ENCODE measurements at regions not wholly inside any gene's neighbourhood (a gene's known extent, or its start where the extent isn't known, plus 50 kb on each side); places are given as distances from the start of the nearest gene placed in this dataset.

DNA sequence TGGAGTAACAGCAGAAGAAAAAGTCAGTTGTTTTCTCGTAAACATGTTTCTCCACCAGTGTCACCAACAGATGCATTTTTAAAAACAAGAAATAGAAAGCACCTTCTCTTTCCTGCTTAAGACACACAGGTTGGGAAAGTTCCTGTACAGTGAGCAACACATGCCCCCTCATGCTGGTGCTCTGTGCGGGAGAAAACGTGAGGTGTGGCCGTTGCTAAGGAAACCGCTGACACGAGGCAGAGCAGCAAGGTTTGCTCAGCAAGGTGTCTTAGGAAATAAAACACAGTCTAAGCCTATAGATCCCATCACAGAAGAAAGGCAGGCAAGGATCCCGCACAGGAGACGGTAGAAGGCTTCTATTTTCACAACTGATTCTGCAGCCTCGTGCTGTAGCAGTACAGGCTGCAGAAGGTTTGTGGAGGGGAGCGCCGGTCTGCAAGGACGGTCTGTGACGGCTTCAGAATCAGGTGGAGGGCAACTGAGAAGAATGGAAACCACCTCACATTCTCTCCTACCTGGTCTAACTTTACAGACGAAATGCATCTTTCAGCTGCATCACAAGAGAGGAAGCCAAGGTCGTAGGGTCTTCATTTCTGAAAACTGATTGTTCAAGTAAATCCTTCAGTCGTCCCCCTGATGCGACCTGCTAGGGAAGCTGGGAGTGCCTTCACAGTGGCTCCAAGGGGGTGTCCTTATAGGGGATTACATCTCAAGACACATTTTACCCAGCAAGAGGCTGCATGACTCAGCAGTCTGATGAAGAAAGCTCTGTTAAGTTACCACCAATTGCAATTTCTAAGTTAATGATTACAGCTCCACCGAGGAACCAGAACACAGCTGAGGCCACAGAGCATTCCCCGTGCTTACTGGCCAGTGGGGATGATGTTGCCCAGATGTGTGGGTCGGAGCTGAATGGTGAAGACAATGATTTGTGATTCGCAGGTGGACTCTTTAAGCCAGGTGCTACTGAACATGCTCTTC is 150.7 kb upstream of the KLF14 start:
- Histone ChIP-seq H3K27ac (peak overlapping the region in 3 of 4 donors; percentile 48 to 97 (median 94)), H3K4me1 (peaks cover 0 to 90% (median 62%) of the 10 kb centered on the region in 4 donors), H3K4me3 (no peak overlapping the region), H3K36me3 (peaks cover 0 to 60% (median 20%) of the 10 kb centered on the region in 3 donors), H3K9me3 (no peaks in the 10 kb centered on the region), H3K27me3 (no peaks in the 10 kb centered on the region)
- WGBS, 2 donors, result 62 to 71% methylated on average over 21 of the region's 21 CpGs
- no peak for DNase-seq (ENCODE audit: low spot score in 2 of 2)
- TF ChIP-seq POLR2A (IDR thresholded peaks at IDR 0.05) (no peak), EP300 (IDR thresholded peaks at IDR 0.05) (no peak), CTCF (IDR thresholded peaks at IDR 0.05) (no peak)

DNA sequence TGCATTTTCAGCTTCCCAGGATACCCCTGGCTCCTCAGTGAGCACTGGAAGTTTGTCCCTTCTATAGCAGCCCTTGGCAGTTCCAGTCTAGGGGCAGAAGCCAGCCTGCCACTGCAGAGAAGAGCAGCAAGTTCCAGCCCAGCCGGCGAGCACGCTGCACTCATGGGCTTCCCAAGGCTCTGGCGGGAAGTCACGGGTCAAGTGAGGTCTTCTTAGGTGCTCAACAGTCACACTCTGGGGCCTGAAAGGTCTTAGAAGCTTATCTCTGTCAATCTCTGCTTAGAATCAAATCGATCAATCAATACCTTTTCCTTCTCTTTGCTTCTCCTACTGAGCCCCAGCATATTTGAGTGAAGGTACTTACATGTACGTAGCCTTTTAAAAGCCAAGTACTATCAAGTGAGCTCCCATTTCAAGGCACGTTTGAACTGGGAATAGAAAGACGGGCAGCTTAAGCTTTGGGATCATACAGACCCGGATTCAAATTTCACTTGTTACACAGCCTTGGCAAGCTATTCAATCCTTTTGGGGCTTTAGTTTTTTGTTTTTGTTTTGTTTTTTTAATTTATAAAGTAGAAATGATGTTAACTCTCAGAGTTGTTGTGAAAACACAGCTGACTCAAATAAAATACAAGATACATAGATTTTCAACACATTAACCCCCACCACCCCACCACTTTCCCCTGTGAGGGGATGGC is 152.6 kb upstream of the KLF14 start:
- no peak for TF ChIP-seq EP300 (IDR thresholded peaks at IDR 0.05)
- TF ChIP-seq POLR2A (IDR thresholded peaks at IDR 0.05), result no peak
- no peak for TF ChIP-seq CTCF (IDR thresholded peaks at IDR 0.05)
- Histone ChIP-seq H3K4me3 (no peak overlapping the region), H3K27ac (peak overlapping the region; percentile 48 to 97 (median 94)), H3K9me3 (no peaks in the 10 kb centered on the region), H3K27me3 (no peaks in the 10 kb centered on the region), H3K36me3 (peaks cover 0 to 61% (median 23%) of the 10 kb centered on the region in 3 donors), H3K4me1 (peaks cover 0 to 89% (median 63%) of the 10 kb centered on the region in 4 donors)
- no peak for DNase-seq (ENCODE audit: low spot score in 2 of 2)
- WGBS, 2 donors, result 67 to 73% methylated on average over 10 of the region's 10 CpGs

DNA sequence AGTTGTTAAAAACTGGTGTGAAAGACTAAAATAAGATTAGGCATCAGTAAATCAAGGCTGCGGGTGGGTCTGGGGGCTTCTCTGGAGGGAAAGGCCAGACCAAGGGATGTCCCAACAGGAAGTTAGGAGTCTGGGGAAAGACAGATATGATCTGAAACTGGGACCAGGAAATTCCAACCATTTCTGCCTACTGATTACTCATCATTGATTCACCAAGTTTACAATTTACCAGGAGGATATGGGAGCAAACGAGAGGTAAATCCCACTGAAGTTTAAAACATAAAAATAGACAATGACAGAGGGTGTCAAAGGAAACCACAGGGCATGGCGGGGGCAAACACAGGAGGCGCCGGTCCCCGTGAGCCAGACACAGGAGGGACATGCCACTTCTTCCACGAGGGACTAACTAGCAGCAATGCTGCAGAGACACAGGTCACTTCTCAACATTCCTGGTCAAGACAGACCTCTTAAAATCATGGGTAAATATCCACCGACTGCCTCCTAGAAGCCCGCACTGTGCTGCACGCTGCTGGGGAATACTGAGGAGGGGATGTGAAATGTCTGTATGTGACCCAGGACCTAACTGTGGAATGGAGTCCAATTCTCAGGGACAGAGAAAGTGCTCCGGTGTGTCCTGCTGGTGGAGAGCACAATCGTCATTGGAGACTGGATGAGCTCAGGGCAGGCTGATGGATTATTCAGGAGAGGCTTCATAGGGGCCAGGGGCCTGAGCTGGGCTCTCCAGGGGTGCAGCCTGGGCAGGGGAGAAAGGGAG is 153.4 kb upstream of the KLF14 start:
- no peak for DNase-seq (ENCODE audit: low spot score in 2 of 2)
- Histone ChIP-seq H3K27me3 (no peaks in the 10 kb centered on the region), H3K9me3 (no peaks in the 10 kb centered on the region), H3K36me3 (peaks cover 0 to 59% (median 23%) of the 10 kb centered on the region in 3 donors), H3K4me1 (peaks cover 0 to 85% (median 57%) of the 10 kb centered on the region in 4 donors), H3K27ac (peak overlapping the region; percentile 69 to 97 (median 94)), H3K4me3 (no peak overlapping the region)
- 73% methylated on average over 12 of the region's 12 CpGs for WGBS, 2 donors
- TF ChIP-seq CTCF (IDR thresholded peaks at IDR 0.05) (no peak), POLR2A (IDR thresholded peaks at IDR 0.05) (no peak), EP300 (IDR thresholded peaks at IDR 0.05) (no peak)

DNA sequence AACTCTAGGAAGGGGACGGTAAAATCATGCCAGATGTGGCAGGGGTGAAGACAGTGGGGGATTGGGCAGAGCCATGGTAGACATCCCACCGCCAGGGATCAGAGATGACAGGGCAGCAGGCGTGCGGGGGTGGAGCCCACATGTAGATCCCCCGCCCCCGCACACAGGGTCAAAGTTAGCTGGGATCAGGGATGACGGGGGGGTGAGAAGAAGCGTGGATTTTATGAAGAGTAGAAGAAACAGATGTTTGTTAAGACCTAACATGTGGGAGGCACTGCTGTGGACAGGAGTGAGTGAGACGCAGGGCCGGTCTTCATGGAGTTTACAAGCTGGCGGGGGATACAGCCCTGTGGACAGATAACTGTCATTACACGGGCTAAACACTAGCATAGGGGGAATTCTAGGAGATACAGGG is 154.0 kb upstream of the KLF14 start:
- TF ChIP-seq EP300 (IDR thresholded peaks at IDR 0.05) (no peak), CTCF (IDR thresholded peaks at IDR 0.05) (no peak), POLR2A (IDR thresholded peaks at IDR 0.05) (no peak)
- Histone ChIP-seq H3K36me3 (peaks cover 0 to 53% (median 21%) of the 10 kb centered on the region in 3 donors), H3K27me3 (no peaks in the 10 kb centered on the region), H3K9me3 (no peaks in the 10 kb centered on the region), H3K27ac (peak overlapping the region; percentile 69 to 97 (median 94)), H3K4me3 (no peak overlapping the region), H3K4me1 (peaks cover 0 to 85% (median 61%) of the 10 kb centered on the region in 4 donors)
- 69 to 70% methylated on average over 12 of the region's 12 CpGs for WGBS, 2 donors
- DNase-seq (ENCODE audit: low spot score in 2 of 2), result no peak

Data from tibial nerve (tissue), 4 donors.